H1 (cell line): ENCODE measurements at regions not wholly inside any gene's neighbourhood (a gene's known extent, or its start where the extent isn't known, plus 50 kb on each side); places are given as distances from the start of the nearest gene placed in this dataset.

Experiments
- CTCF ChIA-PET: fragments of 300-600 bp; sonication (Branson Sonifier 250); formaldehyde crosslinking; loops from one replicate; lab custom pipeline; 2021; ENCODE audit not compliant: partially characterized antibody; lab: Charles Lee
- POLR2A ChIA-PET: fragments of 300-600 bp; sonication (Branson Sonifier 250); formaldehyde crosslinking; loops from one replicate; lab custom pipeline; 2021; ENCODE audit warnings: inconsistent platforms; ENCODE audit not compliant: partially characterized antibody; lab: Charles Lee
- DNase-seq, 2 experiments: peaks; one replicate each; pipeline versions ENCODE4 v3.0.0 to v3.0.0-alpha.2; 2010 to 2022; ENCODE audit warnings: low spot score in 2 of 2, low read depth in 1 of 2, mixed read lengths in 1 of 2
- FAIRE-seq: peaks from 2 replicates; lab custom pipeline; 2011; peaks lifted over from hg19 to GRCh38; lab: Jason Lieb, UNC
- H2AFZ ChIP-seq: 2 replicates; pipeline ENCODE4 v1.8.1; 2012; ENCODE audit warnings: low read length, inconsistent platforms
- H2AK5ac ChIP-seq: 2 replicates; pipeline ENCODE4 v1.6.1; 2013; ENCODE audit warnings: low read depth, low read length
- H2BK120ac ChIP-seq: replicated peaks from 2 replicates; pipeline ENCODE3; 2013; ENCODE audit warnings: low read depth, low read length, inconsistent platforms
- H2BK12ac ChIP-seq: 2 replicates; pipeline ENCODE4 v1.6.1; 2013; ENCODE audit warnings: low read depth, low read length
- H2BK15ac ChIP-seq: 2 replicates; pipeline ENCODE4 v1.6.1; 2013; ENCODE audit warnings: low read length
- H2BK20ac ChIP-seq: 2 replicates; pipeline ENCODE4 v1.6.1; 2013; ENCODE audit warnings: low read length
- H2BK5ac ChIP-seq: 2 replicates; pipeline ENCODE4 v1.6.1; 2013; ENCODE audit warnings: low read depth, low read length
- H3K14ac ChIP-seq: 2 replicates; pipeline ENCODE4 v1.6.1; 2013; ENCODE audit warnings: inconsistent platforms; ENCODE audit not compliant: insufficient read length
- H3K18ac ChIP-seq: 2 replicates; pipeline ENCODE4 v1.6.1; 2013; ENCODE audit warnings: low read length; ENCODE audit errors: extremely low read depth
- H3K23ac ChIP-seq: 2 replicates; pipeline ENCODE4 v1.6.1; 2013; ENCODE audit warnings: inconsistent platforms; ENCODE audit not compliant: insufficient read length
- H3K23me2 ChIP-seq: 2 replicates; pipeline ENCODE4 v1.6.1; 2013; ENCODE audit warnings: low read depth, low read length
- H3K27ac ChIP-seq: 2 replicates; pipeline ENCODE4 v1.6.1; 2011; ENCODE audit warnings: low read depth, low read length, inconsistent platforms
- H3K27me3 ChIP-seq, 4 experiments: replicated peaks in 1 of 4; 1 replicate in 1 of 4; 2 replicates in 3 of 4; pipeline versions ENCODE4 v1.6.1 to v1.8.1; 2011 to 2013; ENCODE audit warnings: low read length in 3 of 4, mild to moderate bottlenecking in 3 of 4, inconsistent platforms in 2 of 4, mixed read lengths in 2 of 4, moderate library complexity in 1 of 4; ENCODE audit not compliant: control insufficient read depth in 3 of 4, insufficient read depth in 3 of 4; ENCODE audit errors: extremely low read depth in 1 of 4
- H3K36me3 ChIP-seq, 4 experiments: 2 replicates each; pipeline versions ENCODE4 v1.6.1 to v1.8.1; 2011 to 2013; ENCODE audit warnings: mild to moderate bottlenecking in 4 of 4, low read length in 3 of 4, moderate library complexity in 2 of 4, control low read depth in 1 of 4, inconsistent platforms in 1 of 4; ENCODE audit not compliant: insufficient read depth in 4 of 4, control insufficient read depth in 2 of 4
- H3K4ac ChIP-seq: replicated peaks from 2 replicates; pipeline ENCODE3; 2013; ENCODE audit warnings: low read length, low read depth, mixed read lengths, inconsistent platforms; ENCODE audit not compliant: insufficient read length
- H3K4me1 ChIP-seq, 4 experiments: replicated peaks in 1 of 4; 1 replicate in 1 of 4; 2 replicates in 3 of 4; pipeline versions ENCODE4 v1.6.1 to v1.8.1; 2011 to 2013; ENCODE audit warnings: low read length in 3 of 4, inconsistent platforms in 2 of 4, mixed read lengths in 1 of 4; ENCODE audit not compliant: insufficient read depth in 4 of 4, control insufficient read depth in 3 of 4
- H3K4me2 ChIP-seq, 2 experiments: 2 replicates each; pipeline versions ENCODE4 v1.6.1 to v1.8.1; 2011 to 2013; ENCODE audit warnings: low read depth in 2 of 2, low read length in 2 of 2, control low read depth in 1 of 2, inconsistent platforms in 1 of 2, mild to moderate bottlenecking in 1 of 2; ENCODE audit not compliant: insufficient read depth in 1 of 2
- H3K4me3 ChIP-seq, 4 experiments: fragments of 200-600, 300-600 bp in 1 of 4; sonication (generic), shearing (Covaris generic), sonication (Bioruptor Twin) in 1 of 4; 2 replicates each; pipeline versions ENCODE4 v1.5.1 to v1.8.1; 2011 to 2016; ENCODE audit warnings: low read length in 4 of 4, low read depth in 3 of 4, control low read depth in 2 of 4, inconsistent platforms in 2 of 4, mild to moderate bottlenecking in 2 of 4, mixed read lengths in 1 of 4, moderate library complexity in 1 of 4; ENCODE audit not compliant: insufficient read depth in 2 of 4; ENCODE audit errors: extremely low read depth in 1 of 4
- H3K56ac ChIP-seq: replicated peaks from 2 replicates; pipeline ENCODE3; 2013; ENCODE audit warnings: low read depth, mild to moderate bottlenecking, mixed read lengths, low read length, inconsistent platforms; ENCODE audit not compliant: insufficient read length
- H3K79me1 ChIP-seq: 2 replicates; pipeline ENCODE4 v1.6.1; 2013; ENCODE audit warnings: low read depth, low read length, control low read depth
- H3K79me2 ChIP-seq, 2 experiments: 2 replicates each; pipeline versions ENCODE4 v1.6.1 to v1.8.1; 2012 to 2013; ENCODE audit warnings: low read length in 2 of 2, mild to moderate bottlenecking in 2 of 2, inconsistent platforms in 1 of 2; ENCODE audit not compliant: insufficient read depth in 2 of 2, control insufficient read depth in 1 of 2
- H3K9ac ChIP-seq, 4 experiments: replicated peaks in 1 of 4; 1 replicate in 1 of 4; 2 replicates in 3 of 4; pipeline versions ENCODE4 v1.6.1 to v1.8.1; 2011 to 2013; ENCODE audit warnings: low read depth in 3 of 4, low read length in 3 of 4, control low read depth in 2 of 4, mild to moderate bottlenecking in 2 of 4, moderate library complexity in 2 of 4, inconsistent platforms in 1 of 4; ENCODE audit errors: extremely low read depth in 1 of 4
- H3K9me3 ChIP-seq, 2 experiments: 2 replicates each; pipeline versions ENCODE4 v1.6.1 to v1.8.1; 2012 to 2013; ENCODE audit warnings: mild to moderate bottlenecking in 2 of 2, moderate library complexity in 2 of 2, control low read depth in 1 of 2, inconsistent platforms in 1 of 2, low read depth in 1 of 2, low read length in 1 of 2, mixed read lengths in 1 of 2; ENCODE audit not compliant: insufficient read depth in 2 of 2
- H4K20me1 ChIP-seq, 2 experiments: replicated peaks in 1 of 2; 2 replicates each; pipeline versions ENCODE3 to v1.8.1; 2011 to 2013; ENCODE audit warnings: inconsistent platforms in 2 of 2, low read length in 2 of 2, mild to moderate bottlenecking in 1 of 2; ENCODE audit not compliant: insufficient read depth in 2 of 2, control insufficient read depth in 1 of 2
- H4K5ac ChIP-seq: 2 replicates; pipeline ENCODE4 v1.6.1; 2013; ENCODE audit warnings: low read length, low read depth, mixed read lengths, inconsistent platforms; ENCODE audit not compliant: insufficient read length
- H4K8ac ChIP-seq: 2 replicates; pipeline ENCODE4 v1.8.0; 2013; ENCODE audit warnings: mild to moderate bottlenecking, moderate library complexity, low read length, inconsistent platforms; ENCODE audit not compliant: insufficient read depth; ENCODE audit errors: extremely low read depth
- H4K91ac ChIP-seq: replicated peaks from 2 replicates; pipeline ENCODE3; 2013; ENCODE audit warnings: low read length, mixed read lengths, inconsistent platforms; ENCODE audit not compliant: insufficient read length
- BRCA1 ChIP-seq: IDR thresholded peaks from 2 replicates; pipeline ENCODE4 v1.6.1; 2012; ENCODE audit warnings: low read depth, low read length, improper control_type of control experiment
- JUND ChIP-seq: IDR thresholded peaks from 2 replicates; pipeline ENCODE4 v1.6.1; 2011; ENCODE audit warnings: mild to moderate bottlenecking, improper control_type of control experiment, low read length
- KDM1A ChIP-seq: fragments of 200-600, 300-600 bp; sonication (generic); IDR thresholded peaks from 2 replicates; pipeline ENCODE4 v1.7.1; 2016; ENCODE audit warnings: mild to moderate bottlenecking, low read length, borderline replicate concordance
- KDM4A ChIP-seq: IDR thresholded peaks from one replicate; pipeline ENCODE4 v1.7.1; 2012; ENCODE audit warnings: low read depth, mild to moderate bottlenecking, moderate library complexity, low read length, inconsistent platforms; ENCODE audit not compliant: severe bottlenecking
- MAX ChIP-seq: IDR thresholded peaks from 2 replicates; pipeline ENCODE4 v1.6.1; 2012; ENCODE audit warnings: inconsistent platforms
- NANOG ChIP-seq: IDR thresholded peaks from 2 replicates; pipeline ENCODE4 v1.6.1; 2011; ENCODE audit warnings: low read length, low read depth, mild to moderate bottlenecking, inconsistent platforms; ENCODE audit not compliant: insufficient read depth, poor library complexity, severe bottlenecking
- NRF1 ChIP-seq: IDR thresholded peaks from 2 replicates; pipeline ENCODE4 v1.6.1; 2011; ENCODE audit warnings: mild to moderate bottlenecking, low read depth, low read length, improper control_type of control experiment
- POLR2AphosphoS5 ChIP-seq: IDR thresholded peaks from 2 replicates; pipeline ENCODE4 v1.6.1; 2011; ENCODE audit warnings: low read depth, low read length
- RBBP5 ChIP-seq: IDR thresholded peaks from 2 replicates; pipeline ENCODE4 v1.7.1; 2012; ENCODE audit warnings: low read depth, mild to moderate bottlenecking, inconsistent platforms, low read length, moderate library complexity, borderline replicate concordance
- SP2 ChIP-seq: IDR thresholded peaks from 2 replicates; pipeline ENCODE4 v1.6.1; 2012; ENCODE audit warnings: mild to moderate bottlenecking, low read length, inconsistent platforms
- SRF ChIP-seq: IDR thresholded peaks from 2 replicates; pipeline ENCODE4 v1.6.1; 2011; ENCODE audit warnings: mild to moderate bottlenecking, low read depth, low read length, moderate library complexity
- TEAD4 ChIP-seq: IDR thresholded peaks from 2 replicates; pipeline ENCODE4 v1.6.1; 2012; ENCODE audit warnings: low read depth, low read length, inconsistent platforms, mixed read lengths
- ZNF274 ChIP-seq: IDR thresholded peaks from 2 replicates; pipeline ENCODE4 v1.7.0; 2012; ENCODE audit warnings: low read length, borderline replicate concordance; ENCODE audit errors: extremely low read depth
- WGBS, 2 experiments: shearing (Covaris generic) in 1 of 2; methylation state at CpG; one replicate each; pipeline versions ENCODE4 v1.1.6 to v1.1.7; 2013 to 2015; ENCODE audit warnings: low lambda C conversion rate in 2 of 2, mixed read lengths in 2 of 2, inconsistent platforms in 1 of 2, low coverage in 1 of 2, missing lambda C conversion rate in 1 of 2; ENCODE audit not compliant: insufficient replicate concordance in 2 of 2, insufficient coverage in 1 of 2, insufficient read length in 1 of 2; ENCODE audit errors: extremely low coverage in 1 of 2, missing lambda C conversion rate in 1 of 2; 5-methylcytosine and 5-hydroxymethylcytosine counted together

- Histone ChIP-seq H2BK20ac (no peak overlapping the region), H3K23me2 (no peaks in the 10 kb centered on the region), H2AFZ (no peak overlapping the region), H3K79me1 (no peaks in the 10 kb centered on the region), H3K79me2 (no peaks in the 10 kb centered on the region), H4K91ac (no peak overlapping the region), H3K9ac (no peak overlapping the region), H3K18ac (no peak overlapping the region), H3K4me1 (peaks cover 0 to 5% (median 2%) of the 10 kb centered on the region in 4 experiments; a peak in 2 of 7 replicates), H4K5ac (no peak overlapping the region), H4K20me1 (no peaks in the 10 kb centered on the region), H3K9me3 (no peaks in the 10 kb centered on the region), H3K4ac (no peak overlapping the region), H2BK120ac (no peak overlapping the region), H4K8ac (no peak overlapping the region), H3K23ac (no peak overlapping the region), H3K14ac (no peak overlapping the region), H3K36me3 (no peaks in the 10 kb centered on the region), H2AK5ac (no peak overlapping the region), H3K27me3 (no peaks in the 10 kb centered on the region), H2BK5ac (no peak overlapping the region), H2BK15ac (no peak overlapping the region), H3K27ac (no peak overlapping the region), H3K4me2 (no peak overlapping the region), H2BK12ac (no peak overlapping the region), H3K4me3 (no peak overlapping the region), H3K56ac (no peak overlapping the region)
- POLR2A ChIA-PET: no interaction called here
- CTCF ChIA-PET: interaction anchor here (0.6 kb wide), 1 partner anchor 1294 kb away, joined by 3 read pairs; no protein-coding TSS in a partner anchor
- DNase-seq (no peak), FAIRE-seq (no peak)
- WGBS, 2 experiments: 89% methylated on average over 2 of the region's 2 CpGs; no CpG with 5 or more reads in 1 of the 2 experiments
- no peak for TF ChIP-seq JUND
- no peak for TF ChIP-seq NRF1
- no peak for TF ChIP-seq TEAD4
- TF ChIP-seq ZNF274: no peak
- TF ChIP-seq POLR2AphosphoS5: no peak
- no peak for TF ChIP-seq SRF
- TF ChIP-seq KDM4A: no peak
- TF ChIP-seq BRCA1: no peak
- TF ChIP-seq SP2: no peak
- no peak for TF ChIP-seq KDM1A
- no peak for TF ChIP-seq MAX
- TF ChIP-seq RBBP5: no peak
- TF ChIP-seq NANOG: no peak
Observed at GRCh38 chr2:145010635-145011034, 490.7 kb upstream of the ZEB2 start.
